NCI-H2196 treated with DMSO at 0.1 percent for 48 hours (cell line): ENCODE measurements at regions not wholly inside any gene's neighbourhood (a gene's known extent, or its start where the extent isn't known, plus 50 kb on each side); places are given as distances from the start of the nearest gene placed in this dataset.
"Not testable (repeated sequence)": the region's sequence is repeated elsewhere in the genome, so short reads cannot be mapped to it uniquely, and the experiment has no call there.

ENCODE experiments used
- DNase-seq: peaks from one replicate; lab custom pipeline; 2025; ENCODE audit not compliant: unreplicated experiment; lab: John Stamatoyannopoulos, UW

DNA sequence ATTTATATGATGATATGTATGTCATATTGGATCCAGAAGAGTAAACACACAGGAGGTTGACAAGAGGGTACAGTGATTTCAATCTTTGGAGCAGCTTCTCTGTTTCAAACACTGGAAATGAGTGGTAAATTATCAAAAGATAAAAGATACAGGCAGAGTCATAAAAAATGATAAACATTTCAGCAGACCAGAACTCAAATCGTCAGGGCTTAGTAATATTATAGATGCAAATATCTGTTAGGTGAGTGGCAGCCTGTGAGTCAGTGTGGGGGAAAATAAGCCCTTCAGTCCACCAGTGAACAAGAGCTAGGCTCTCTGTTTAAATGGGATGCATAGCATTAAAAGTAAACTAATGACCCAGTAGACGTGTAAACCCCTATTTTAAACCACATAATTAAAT is 1378.1 kb downstream of the EFNA5 start:
- no peak for DNase-seq

DNA sequence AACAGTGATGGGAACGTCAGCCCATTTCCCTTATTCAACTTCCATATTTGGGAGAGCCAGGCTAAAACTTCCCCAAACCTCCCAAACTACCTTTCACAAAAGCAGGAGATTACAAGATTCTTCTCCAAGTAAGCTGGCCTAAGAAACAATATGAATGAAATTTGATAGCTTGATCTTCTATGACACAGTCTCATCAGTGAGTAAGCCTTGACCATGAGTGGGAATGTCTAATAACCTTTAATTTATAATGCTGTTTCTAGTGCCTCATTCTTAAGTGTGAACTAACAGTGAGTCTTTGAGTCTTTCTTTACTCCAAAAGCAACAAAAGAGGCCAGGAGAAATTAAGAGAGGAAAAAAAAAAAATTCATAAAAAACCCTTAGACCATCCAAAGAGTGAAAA is 1379.9 kb downstream of the EFNA5 start:
- no peak for DNase-seq

DNA sequence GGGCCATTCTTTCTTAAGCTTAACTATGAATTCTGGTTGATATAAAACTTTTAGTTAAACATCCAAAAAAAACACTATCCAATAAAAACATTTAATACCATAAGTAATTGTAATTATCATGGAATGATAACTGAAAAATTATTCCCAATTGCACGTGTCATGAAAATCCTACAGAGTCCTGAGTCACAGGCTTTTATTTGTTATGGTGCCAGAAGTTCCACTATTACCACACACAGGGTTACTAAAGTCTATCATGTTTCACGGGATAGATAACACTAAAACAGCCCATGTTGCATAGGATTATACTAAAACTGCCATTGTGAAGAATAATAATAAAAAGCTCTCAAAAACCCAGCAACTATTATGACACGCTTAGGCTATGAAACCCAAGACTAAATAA is 1381.8 kb downstream of the EFNA5 start:
- no peak for DNase-seq

DNA sequence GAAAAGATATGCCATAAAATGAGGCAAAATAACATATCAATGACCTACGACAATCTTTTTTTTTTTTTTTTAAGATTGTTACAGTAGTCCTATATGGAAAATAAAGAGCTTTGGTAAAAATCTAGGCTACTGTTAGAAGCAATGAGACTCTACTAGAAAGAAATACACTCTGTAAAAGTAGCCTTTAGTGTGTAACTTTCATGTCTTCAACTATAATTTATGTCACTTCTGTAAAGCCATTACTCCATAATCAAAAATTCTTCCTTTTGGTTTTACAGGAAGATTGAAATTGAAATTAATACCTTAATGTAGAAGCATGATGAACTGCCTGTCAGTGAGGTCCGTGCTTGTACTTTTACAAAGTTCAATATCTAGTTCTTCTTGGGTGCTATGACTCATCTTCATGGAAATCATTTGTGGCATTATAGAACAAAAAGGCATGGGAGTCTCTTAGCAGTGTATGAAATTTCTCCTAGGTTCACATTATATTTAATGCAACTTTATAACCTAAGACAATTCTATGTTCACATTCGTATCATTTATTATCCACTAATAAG is 1393.1 kb downstream of the EFNA5 start:
- no peak for DNase-seq

DNA sequence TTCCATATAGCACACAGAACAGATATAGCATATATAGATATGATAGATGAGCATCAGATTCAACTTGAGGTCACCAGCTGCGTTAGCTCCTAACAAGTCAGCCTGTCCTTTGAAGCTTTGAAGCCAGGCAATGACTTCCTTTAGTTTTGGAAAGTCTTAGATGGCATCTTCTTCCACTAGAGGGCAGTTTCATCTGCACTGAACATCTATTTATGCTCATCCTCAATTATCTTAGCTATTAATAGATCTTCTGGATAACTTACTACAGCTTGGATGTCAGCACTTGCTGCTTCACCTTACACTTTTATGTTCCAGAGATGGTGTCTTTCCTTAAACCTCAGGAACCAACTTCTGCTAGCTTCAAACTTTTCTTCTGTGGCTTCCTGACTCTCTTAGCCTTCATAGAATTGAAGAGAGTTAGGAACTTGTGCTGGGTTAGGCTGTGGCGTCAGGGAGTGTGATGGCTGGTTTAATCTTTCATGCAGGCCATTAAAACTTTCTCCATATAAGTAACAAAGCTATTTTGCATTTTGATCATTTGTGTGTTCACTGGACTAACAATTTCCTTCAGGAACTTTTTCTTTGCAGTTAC is 1401.4 kb downstream of the EFNA5 start:
- DNase-seq, result no peak

DNA sequence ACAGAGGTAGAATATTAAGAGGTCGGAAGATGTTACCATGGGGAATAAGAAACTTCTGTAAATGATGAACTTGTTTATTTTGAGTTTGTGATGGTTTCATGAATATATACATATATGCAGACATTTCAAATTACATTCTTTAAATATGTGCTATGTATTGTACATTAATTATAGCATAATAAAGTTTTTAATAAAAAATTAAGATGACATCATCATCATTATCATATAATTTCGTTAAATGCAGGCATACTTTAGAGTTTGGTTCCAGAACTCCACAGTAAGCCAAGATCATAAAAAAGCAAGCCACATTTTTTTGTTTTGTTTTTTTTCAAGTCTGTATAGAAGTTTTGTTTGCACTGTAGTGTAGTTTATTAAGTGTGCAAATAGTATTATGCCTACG is 1403.5 kb downstream of the EFNA5 start:
- no peak for DNase-seq

DNA sequence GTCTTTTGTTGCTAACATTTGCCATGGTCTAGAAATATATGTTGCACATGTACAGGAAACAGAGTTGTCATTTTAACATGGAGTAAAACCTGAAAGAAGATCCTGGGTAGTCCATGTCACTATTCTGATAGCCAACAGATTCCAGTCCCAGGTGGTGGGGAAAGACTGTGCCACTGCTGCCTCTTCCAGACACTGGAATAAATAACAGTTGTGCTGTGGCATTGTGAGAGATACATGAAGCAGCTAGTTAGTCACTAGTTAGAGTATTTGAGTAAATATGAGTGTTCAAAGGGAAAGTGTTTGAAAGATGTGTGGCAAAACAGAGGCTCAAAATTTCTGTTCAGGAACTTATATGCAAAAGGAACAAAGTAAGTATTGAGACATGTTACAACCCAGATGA is 1408.3 kb downstream of the EFNA5 start:
- DNase-seq, result no peak

DNA sequence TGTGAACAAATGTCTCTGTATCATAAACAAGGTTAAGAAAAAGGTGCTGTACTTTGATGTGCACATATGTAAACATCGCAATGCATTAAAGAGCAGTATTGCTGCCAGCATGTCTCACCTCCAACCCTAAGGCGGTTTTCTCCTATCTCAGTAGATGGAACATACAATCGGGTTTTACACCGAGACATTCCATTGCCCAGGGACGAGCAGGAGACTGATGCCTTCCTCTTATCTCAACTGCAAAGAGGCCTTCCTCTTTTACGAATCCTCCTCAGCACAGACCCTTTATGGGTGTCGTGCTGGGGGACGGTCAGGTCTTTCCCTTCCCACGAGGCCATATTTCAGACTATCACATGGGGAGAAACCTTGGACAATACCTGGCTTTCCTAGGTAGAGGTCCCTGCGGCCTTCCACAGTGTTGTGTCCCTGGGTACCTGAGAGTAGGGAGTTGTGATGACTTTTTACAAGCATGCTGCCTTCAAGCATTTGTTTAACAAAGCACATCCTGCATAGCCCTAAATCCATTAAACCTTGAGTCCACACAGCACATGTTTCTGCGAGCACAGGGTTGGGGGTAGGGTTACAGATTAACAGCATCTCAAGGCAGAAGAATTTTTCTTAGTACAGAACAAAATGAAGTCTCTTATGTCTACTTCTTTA is 1411.2 kb downstream of the EFNA5 start:
- not testable (repeated sequence) for DNase-seq

DNA sequence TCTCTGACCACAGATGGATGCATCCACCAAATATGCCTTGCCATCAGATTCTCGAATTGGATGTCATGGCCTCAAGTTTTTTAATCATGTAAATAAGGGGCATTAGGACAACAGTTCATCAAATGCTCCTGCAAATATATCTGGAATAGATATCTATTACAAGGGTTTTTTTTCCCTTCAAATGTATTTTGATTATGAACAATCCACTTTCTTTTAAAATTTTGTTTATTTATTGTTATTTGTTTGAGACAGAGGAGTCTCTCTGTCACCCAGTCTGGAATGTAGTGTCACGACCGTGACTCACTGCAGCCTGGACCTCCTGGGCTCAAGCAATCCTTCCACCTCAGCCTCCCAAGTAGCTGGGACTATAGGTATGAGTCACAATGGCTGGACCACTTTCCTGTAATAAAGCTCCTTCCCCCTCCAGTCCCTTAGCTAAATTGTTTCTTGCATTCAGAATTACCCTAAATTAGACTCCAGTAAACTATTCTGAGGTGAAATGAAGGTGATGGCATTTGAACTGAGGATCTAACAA is 1412.1 kb downstream of the EFNA5 start:
- no peak for DNase-seq

DNA sequence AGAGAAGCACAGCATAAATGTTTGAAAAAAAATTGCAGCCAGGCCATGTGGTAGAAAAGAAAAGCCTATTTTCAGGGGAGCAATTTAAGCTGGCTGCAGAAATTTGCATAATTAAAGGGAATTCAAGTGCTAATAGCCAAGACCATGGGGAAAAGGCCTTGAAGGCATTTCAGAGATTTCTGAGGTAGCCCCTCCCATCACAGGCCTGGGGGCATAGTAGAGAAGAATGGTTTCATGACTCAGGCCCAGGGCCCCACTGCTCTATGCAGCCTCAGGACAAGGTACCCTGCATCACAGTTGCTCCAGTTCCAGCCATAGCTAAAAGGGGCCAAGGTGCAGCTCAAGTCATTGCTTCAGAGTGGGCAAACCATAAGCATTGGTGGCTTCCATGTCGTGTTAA is 1416.0 kb downstream of the EFNA5 start:
- DNase-seq, result no peak

DNA sequence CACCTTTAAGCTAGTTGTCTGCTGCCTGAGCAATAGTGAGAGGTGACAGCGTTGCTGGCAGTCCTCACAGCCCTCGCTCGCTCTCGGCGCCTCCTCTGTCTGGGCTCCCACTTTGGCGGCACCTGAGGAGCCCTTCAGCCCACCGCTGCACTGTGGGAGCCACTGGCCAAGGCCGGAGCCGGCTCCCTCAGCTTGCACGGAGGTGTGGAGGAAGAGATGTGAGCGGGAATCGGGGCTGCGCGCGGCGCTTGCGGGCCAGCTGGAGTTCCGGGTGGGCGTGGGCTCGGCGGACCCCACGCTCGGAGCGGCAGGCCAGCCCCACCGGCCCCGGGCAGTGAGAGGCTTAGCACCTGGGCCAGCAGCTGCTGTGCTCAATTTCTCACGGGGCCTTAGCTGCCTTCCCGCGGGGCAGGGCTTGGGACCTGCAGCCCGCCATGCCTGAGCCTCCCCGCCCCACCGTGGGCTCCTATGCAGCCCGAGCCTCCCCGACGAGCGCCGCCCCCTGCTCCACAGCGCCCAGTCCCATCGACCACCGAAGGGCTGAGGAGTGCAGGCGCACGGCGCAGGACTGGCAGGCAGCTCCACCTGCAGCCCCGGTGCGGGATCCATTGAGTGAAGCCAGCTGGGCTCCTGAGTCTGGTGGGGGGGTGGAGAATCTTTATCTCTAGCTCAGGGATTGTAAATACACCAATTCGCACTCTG is 1424.5 kb downstream of the EFNA5 start:
- not testable (repeated sequence) for DNase-seq

DNA sequence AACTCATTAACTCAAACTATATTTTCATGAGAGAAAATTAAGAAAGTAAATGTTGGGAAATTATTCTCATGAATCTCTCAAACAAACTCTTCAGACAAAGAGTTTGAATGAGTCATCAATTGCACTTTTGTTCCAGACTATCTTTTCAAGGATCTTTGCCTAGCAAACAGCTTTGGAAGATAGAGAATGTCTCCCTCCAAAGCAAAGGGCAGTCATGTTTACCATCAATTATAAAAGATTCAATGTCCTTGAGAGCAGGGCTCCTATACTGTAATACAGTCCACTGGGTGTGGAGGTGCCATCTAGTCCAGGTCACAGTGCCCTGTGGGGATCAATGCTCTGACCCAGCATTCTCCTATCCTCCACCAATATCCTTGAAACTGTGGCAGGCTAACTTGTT is 1429.3 kb downstream of the EFNA5 start:
- no peak for DNase-seq

DNA sequence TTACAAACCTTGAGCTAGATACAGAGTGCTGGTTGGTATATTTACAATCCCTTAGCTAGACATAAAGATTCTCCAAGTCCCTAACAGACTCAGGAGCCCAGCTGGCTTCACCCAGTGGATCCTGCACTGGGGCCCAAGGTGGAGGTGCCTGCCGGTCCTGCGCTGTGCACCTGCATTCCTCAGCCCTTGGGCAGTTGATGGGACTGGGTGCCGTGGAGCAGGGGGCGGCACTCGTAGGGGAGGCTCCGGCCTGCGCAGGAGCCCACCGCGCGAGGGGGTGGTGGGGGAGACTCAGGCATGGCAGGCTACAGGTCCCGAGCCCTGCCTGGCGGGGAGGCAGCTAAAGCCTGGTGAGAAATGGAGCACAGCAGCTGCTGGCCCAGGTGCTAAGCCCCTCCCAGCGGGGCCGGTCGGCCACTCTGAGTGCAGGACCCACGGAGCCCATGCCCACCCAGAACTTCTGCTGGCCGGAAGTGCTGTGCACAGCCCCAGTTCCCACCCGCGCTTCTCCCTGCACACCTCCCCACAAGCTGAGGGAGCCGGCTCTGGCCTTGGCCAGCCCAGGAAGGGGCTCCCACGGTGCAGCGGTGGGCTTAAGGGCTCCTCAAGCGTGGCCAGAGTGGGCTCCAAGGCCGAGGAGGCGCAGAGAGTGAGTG is 1464.7 kb downstream of the EFNA5 start:
- no peak for DNase-seq

DNA sequence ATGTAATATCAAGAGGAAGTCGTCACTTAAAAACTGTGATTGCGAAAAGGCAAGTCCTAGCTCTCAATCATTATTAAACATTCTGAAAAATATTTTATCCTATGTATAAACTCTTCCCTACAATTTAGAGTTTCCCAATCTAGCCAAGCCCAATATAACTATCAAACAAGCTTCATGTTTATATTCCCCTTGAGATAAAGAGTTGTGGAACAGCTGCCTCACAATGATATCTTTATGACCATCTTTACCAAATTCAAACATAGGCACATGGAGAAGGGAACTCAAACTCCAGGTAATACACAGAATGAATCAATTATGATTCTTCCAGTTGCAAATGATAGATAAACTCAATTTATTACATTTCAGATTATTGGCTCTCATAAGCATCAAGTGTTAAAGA is 1468.7 kb downstream of the EFNA5 start:
- no peak for DNase-seq

DNA sequence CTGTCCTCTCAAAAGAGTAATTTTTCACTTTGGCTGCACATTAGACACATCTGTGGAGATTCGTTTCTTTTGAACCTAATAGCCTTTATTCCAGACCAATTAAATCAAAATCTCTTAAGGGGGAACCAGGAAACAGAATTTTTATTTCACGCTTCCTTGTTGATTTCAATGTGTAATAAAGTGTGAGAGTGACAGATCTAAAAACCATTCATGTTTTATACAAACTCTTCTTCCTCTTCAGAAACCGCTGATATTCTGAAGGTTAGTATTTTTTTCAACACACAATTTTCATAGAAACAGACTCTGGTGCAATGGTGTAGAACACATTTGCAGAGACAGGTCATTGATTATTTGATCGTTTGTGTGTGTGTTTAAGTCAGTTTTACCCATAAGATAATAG is 1469.8 kb downstream of the EFNA5 start:
- no peak for DNase-seq

DNA sequence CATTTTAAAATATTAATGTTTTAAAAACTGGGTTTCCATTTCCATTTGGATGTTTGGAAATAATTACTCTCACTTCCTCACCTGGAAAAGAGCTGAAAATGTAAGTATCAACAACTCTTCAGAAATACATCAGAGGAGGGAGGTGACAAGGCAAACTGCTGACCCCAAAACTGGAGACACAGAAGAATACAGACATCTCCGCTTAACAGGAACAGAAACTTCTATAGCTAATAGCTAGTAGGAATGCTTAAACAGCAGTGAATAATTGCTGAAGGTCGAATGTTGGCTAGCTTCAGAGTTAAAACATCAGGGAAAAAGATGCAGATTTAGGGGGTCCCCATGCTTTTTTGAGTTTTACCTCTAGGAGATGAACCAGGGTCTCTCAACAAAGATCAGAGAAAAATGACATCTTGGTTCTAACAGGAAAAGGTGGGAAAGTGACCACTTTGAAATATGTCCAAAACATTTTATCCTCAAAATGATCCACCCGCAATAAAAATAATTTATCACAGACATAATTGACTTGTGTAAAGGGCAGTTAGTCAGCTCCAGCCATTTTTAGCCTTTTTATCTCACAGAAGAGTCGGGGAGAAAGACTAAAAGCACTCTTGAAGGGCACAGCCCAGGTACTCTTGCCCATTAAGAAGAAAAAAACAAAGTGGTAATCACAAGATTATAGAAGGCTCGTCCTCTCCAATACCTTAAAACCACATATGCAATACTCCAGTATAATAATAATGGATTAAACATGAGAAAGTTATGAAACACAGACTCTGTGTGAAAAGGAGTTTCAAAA is 1474.9 kb downstream of the EFNA5 start:
- DNase-seq, result no peak

DNA sequence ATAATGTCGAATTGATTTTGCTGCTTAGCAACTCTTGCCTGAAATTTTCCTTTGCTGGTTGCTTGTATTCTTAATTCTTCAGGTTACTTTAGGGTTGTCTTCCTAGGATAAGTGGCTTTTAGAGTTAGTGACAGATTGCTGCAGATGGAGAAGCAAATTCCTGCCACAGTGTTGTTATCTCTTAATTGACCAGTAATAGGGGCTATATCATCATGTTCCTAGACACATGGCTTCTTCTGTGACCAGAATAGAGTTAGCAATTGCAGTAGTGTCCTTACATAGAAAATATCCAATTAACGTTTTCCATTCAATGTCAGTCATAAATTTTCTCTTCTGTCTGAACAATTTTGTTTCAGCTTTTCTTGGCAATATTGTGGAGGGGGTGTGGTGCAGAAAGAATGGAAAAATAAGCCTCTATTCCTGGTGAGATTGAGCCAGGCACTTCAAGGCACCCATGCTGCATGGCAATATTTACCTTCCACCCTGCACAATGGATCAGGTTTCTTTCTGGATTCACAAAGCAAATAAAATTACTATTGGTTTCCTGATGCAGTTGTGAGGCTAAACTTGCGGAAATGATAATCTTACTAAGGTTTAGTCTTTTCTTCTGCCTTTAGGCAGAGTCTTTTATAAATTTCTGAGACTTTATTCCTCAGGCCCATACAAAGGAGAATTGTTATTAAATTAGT is 1481.5 kb downstream of the EFNA5 start:
- peak; percentile 52 for DNase-seq

DNA sequence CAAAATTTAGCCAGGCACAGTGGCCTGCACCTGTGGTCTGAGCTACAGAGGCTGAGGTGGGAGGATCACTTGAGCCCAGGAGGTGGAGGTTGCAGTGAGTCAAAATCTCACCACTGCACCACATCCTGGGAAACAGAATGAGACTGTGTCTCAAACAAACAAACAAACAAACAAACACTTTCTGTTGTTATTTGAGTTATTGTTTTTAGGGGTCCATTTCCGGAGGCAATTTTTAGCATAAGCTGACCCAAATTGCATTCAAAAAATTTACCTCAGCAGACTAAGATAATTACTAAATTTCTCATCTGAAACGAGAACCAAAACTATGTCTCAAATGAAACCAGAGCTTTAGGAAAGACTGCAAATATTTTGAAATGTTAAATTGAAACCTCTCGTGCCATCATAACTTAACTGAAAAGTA is 1485.1 kb downstream of the EFNA5 start:
- no peak for DNase-seq

DNA sequence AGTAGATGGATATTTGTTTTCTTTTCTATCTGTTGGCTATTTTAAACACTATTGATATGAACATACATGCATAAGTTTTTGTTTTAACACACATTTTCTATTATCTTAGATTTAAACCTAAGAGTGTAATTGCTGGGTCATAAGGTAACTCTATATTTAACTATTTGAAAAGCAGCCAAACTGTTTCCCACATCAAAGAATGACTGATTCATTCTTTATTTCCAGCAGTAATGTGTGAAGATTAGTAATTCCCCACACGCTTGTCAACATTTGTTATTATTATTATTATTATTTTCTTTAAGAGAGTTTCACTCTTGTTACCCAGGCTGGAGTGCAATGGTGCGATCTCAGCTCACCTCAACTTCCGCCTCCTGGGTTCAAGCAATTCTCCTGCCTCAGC is 1495.8 kb downstream of the EFNA5 start:
- no peak for DNase-seq
